Spleen (tissue), 11 donors: ENCODE measurements at regions not wholly inside any gene's neighbourhood (a gene's known extent, or its start where the extent isn't known, plus 50 kb on each side); places are given as distances from the start of the nearest gene placed in this dataset.
"Not testable (repeated sequence)": the region's sequence is repeated elsewhere in the genome, so short reads cannot be mapped to it uniquely, and the experiment has no call there.

Experiments used
- DNase-seq: peaks from one replicate; pipeline ENCODE4 v3.0.0-alpha.2; 2020
- H3K27ac ChIP-seq, 8 donors: fragments of 200-600 bp; sonication (generic) in 7 of 8; 1 replicate in 4 of 8; 2 replicates in 4 of 8; pipeline versions ENCODE4 v1.5.0 to v1.8.0; 2016 to 2021; ENCODE audit warnings: inconsistent platforms in 4 of 8, mild to moderate bottlenecking in 4 of 8, moderate library complexity in 1 of 8
- H3K27me3 ChIP-seq, 7 donors: fragments of 200-600 bp; sonication (generic) in 6 of 7; replicated peaks in 1 of 7; 1 replicate in 4 of 7; 2 replicates in 3 of 7; pipeline versions ENCODE4 v1.5.0 to v1.8.0; 2016 to 2021; ENCODE audit warnings: inconsistent platforms in 3 of 7, mild to moderate bottlenecking in 1 of 7
- H3K36me3 ChIP-seq, 6 donors: fragments of 200-600 bp; sonication (generic) in 5 of 6; 1 replicate in 4 of 6; 2 replicates in 2 of 6; pipeline versions ENCODE4 v1.5.0 to v1.8.0; 2016 to 2021; ENCODE audit warnings: inconsistent platforms in 2 of 6
- H3K4me1 ChIP-seq, 6 donors: fragments of 200-600 bp; sonication (generic) in 5 of 6; 1 replicate in 3 of 6; 2 replicates in 3 of 6; pipeline versions ENCODE4 v1.5.0 to v1.8.0; 2016 to 2021; ENCODE audit warnings: inconsistent platforms in 3 of 6
- H3K4me3 ChIP-seq, 8 donors: fragments of 200-600 bp; sonication (generic) in 7 of 8; 1 replicate in 4 of 8; 2 replicates in 4 of 8; pipeline versions ENCODE4 v1.5.0 to v1.8.0; 2016 to 2021; ENCODE audit warnings: inconsistent platforms in 4 of 8, mild to moderate bottlenecking in 4 of 8, moderate library complexity in 2 of 8
- H3K9me3 ChIP-seq, 8 donors: fragments of 200-600 bp; sonication (generic) in 7 of 8; 1 replicate in 4 of 8; 2 replicates in 4 of 8; pipeline versions ENCODE4 v1.5.0 to v1.8.0; 2016 to 2021; ENCODE audit warnings: inconsistent platforms in 4 of 8
- POLR2A ChIP-seq, 3 donors: fragments of 450-650 bp; IDR thresholded peaks; one replicate each; pipeline ENCODE4 v1.5.1; 2017; ENCODE audit warnings: antibody characterized with exemption in 3 of 3, mild to moderate bottlenecking in 1 of 3
- POLR2AphosphoS5 ChIP-seq, 3 donors: sonication (generic); formaldehyde crosslinking; IDR thresholded peaks; one replicate each; pipeline ENCODE4 v1.5.1; 2017; ENCODE audit warnings: antibody characterized with exemption in 3 of 3
- WGBS, 5 donors: extraction: QIAGEN DNeasy Blood & Tissue Kit in 3 of 5; methylation state at CpG; one replicate each; pipeline versions ENCODE4 v1.1.5 to v1.1.7; 2013 to 2018; 5-methylcytosine and 5-hydroxymethylcytosine counted together
- intact Hi-C: fragments of 100-400 bp; cut with DNase I; formaldehyde crosslinking; loops from one replicate; pipeline ENCODE4 v1.15.0; 2023; ENCODE audit warnings: low total_unique reads
- TF ChIP-seq, protein P1 (sequence below), 11 experiments: fragments of 200-600 bp in 7 of 11; fragments of 450-650 bp in 4 of 11; sonication (generic) in 4 of 11; IDR thresholded peaks in 8 of 11; conservative IDR thresholded peaks in 3 of 11; 1 replicate in 7 of 11; 2 replicates in 4 of 11; pipeline versions ENCODE4 v1.4.0 to v1.8.0; 2016 to 2021; ENCODE audit warnings: antibody characterized with exemption in 11 of 11, inconsistent platforms in 4 of 11, mild to moderate bottlenecking in 1 of 11
- donor health status: healthy with polysubstance abuse.
- donor health status: DM: no; HTN: no; CAD: no; lungs with moderate emphysema.
- donor health status: DM: no; HTN: no; CAD: no.
- donor health status: Bipolar disorder and iron deficiency.
- donor health status: healthy.
- donor health status: DM: no; HTN: no; CAD: no.
- donor health status: DM: yes; HTN: yes; CAD: no.

DNA sequence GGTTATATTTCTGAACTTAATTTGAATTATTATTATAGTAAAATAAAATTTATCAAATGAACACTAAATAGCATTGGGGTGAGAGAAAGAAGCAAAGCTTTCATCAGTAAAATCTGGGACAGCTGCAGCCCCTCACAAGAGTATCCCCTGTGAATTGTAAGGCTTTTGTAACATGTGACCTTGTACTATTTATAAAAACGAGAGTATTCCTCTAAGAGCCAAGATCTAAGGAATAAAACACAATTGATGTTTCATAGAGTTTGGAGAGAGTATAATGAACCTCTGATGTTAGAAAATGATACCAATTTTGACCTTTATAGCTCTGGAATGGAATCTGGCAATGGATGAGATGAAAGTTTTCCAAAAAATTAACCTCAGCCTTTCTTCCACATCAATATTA is 617.2 kb upstream of the ID4 start:
- Histone ChIP-seq H3K27me3 (no peaks in the 10 kb centered on the region), H3K4me3 (no peak overlapping the region), H3K4me1 (no peaks in the 10 kb centered on the region), H3K27ac (no peak overlapping the region), H3K9me3 (peaks cover 0 to 11% (median 0%) of the 10 kb centered on the region in 8 donors), H3K36me3 (no peaks in the 10 kb centered on the region)
- no peak for TF ChIP-seq POLR2AphosphoS5 (IDR thresholded peaks at IDR 0.05)
- TF ChIP-seq, protein P1, sequence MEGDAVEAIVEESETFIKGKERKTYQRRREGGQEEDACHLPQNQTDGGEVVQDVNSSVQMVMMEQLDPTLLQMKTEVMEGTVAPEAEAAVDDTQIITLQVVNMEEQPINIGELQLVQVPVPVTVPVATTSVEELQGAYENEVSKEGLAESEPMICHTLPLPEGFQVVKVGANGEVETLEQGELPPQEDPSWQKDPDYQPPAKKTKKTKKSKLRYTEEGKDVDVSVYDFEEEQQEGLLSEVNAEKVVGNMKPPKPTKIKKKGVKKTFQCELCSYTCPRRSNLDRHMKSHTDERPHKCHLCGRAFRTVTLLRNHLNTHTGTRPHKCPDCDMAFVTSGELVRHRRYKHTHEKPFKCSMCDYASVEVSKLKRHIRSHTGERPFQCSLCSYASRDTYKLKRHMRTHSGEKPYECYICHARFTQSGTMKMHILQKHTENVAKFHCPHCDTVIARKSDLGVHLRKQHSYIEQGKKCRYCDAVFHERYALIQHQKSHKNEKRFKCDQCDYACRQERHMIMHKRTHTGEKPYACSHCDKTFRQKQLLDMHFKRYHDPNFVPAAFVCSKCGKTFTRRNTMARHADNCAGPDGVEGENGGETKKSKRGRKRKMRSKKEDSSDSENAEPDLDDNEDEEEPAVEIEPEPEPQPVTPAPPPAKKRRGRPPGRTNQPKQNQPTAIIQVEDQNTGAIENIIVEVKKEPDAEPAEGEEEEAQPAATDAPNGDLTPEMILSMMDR (IDR thresholded peaks at IDR 0.05 in 8 of 11, conservative IDR thresholded peaks at IDR 0.05 in 3 of 11), result no peak
- no peak for TF ChIP-seq POLR2A (IDR thresholded peaks at IDR 0.05)
- intact Hi-C loops, result no loop called here
- 48 to 72% (median 60%) methylated on average over 1 of the region's 1 CpG for WGBS, 5 donors
- DNase-seq, result no peak

DNA sequence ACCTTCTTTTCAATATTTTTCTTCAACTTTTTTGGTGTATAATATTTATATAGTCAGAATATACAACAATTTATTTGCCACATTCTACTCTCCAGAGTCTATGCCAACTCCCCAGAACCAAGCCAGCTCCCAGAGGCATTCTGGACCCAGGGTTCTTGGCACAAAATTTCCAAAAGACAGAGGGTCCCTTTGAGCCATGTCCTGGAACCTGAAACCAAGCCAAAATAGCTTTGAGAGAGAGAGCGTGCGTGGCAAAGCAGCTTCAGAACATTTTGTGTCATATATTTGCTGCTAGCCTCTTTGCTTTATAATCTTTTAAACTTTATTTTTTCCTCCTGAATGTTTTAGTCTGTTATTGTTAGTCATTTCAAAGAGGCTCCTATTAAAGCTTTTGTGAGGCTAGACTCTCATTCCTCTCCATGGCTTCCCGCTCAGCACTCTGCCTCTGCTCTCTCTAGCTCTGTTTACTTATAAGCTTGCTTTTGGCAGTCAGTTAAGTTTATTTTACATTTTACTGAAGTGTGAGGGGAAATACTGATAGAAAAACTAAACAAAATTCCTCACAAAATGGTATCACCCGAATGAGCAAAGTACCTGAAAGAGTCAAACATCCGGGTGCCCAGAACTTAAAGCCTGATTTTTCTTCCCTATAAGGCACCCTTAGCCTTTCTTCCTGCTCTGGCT is 605.1 kb upstream of the ID4 start:
- 73 to 82% (median 75%) methylated on average over 5 of the region's 5 CpGs for WGBS, 5 donors
- TF ChIP-seq POLR2AphosphoS5 (IDR thresholded peaks at IDR 0.05) (no peak), POLR2A (IDR thresholded peaks at IDR 0.05) (no peak)
- TF ChIP-seq, protein P1 (IDR thresholded peaks at IDR 0.05 in 8 of 11, conservative IDR thresholded peaks at IDR 0.05 in 3 of 11), result no peak
- peaks cover 0 to 25% (median 5%) of the 10 kb centered on the region in 8 donors for H3K9me3 ChIP-seq
- intact Hi-C loops, result no loop called here
- no peaks in the 10 kb centered on the region for H3K4me1 ChIP-seq
- DNase-seq, result no peak
- no peak overlapping the region for H3K27ac ChIP-seq
- H3K27me3 ChIP-seq, result no peaks in the 10 kb centered on the region
- H3K36me3 ChIP-seq, result no peaks in the 10 kb centered on the region
- H3K4me3 ChIP-seq, result no peak overlapping the region

DNA sequence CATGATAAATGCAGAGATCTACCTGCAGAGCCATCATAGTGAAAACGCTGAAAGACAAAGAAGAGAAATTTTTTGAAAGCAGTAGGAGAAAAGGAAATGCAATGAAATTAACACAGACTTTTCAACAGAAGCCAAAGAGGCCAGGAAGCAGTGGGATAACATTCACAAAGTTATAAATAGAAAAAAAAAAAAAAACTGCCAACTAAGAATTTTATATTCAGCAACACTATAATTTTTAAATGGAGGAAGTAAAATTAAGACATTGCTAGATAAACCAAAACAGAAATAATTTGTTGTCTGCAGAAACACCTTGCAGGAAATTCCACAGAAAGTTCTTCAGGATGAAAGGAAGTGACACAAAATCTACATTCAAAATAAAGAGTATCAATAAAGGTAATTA is 591.5 kb upstream of the ID4 start:
- Histone ChIP-seq H3K4me3 (no peak overlapping the region), H3K27me3 (no peaks in the 10 kb centered on the region), H3K36me3 (no peaks in the 10 kb centered on the region), H3K9me3 (peaks cover 0 to 71% (median 52%) of the 10 kb centered on the region in 8 donors), H3K4me1 (no peaks in the 10 kb centered on the region), H3K27ac (no peak overlapping the region)
- WGBS, 5 donors, result 68 to 93% (median 74%) methylated on average over 1 of the region's 1 CpG
- no peak for DNase-seq
- intact Hi-C loops, result no loop called here
- TF ChIP-seq POLR2AphosphoS5 (IDR thresholded peaks at IDR 0.05), result no peak
- TF ChIP-seq POLR2A (IDR thresholded peaks at IDR 0.05), result no peak
- TF ChIP-seq, protein P1 (IDR thresholded peaks at IDR 0.05 in 8 of 11, conservative IDR thresholded peaks at IDR 0.05 in 3 of 11), result no peak

GRCh38 chr6:19247181-19247580 is 590.0 kb upstream of the ID4 start:
- H3K36me3 ChIP-seq, intact Hi-C loops, H3K27ac ChIP-seq, H3K27me3 ChIP-seq, H3K4me3 ChIP-seq, H3K4me1 ChIP-seq: not testable (repeated sequence)
- H3K9me3 ChIP-seq, result peaks cover 0 to 56% (median 46%) of the 10 kb centered on the region in 8 donors
- WGBS, 5 donors, result 84 to 94% (median 91%) methylated on average over 8 of the region's 8 CpGs
- peak; percentile 47 for DNase-seq

DNA sequence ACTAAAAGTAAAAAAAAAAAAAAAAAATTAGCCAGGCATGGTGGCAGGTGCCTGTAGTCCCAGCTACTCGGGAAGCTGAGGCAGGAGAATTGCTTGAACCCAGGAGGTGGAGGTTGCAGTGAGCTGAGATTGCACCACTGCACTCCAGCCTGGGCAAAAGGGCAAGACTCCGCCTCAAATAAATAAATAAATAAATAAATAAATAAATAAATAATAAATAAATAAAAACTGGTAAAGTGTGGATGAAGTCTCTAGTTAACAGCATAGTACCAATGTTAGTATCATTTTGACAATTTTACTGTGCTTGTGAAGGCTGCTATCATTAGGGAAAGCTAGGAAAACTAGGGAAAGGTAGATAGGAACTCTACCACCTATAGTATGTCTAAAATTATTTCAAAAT is 581.0 kb upstream of the ID4 start:
- H3K27me3 ChIP-seq, intact Hi-C loops, DNase-seq, H3K4me1 ChIP-seq, H3K36me3 ChIP-seq, H3K4me3 ChIP-seq, H3K27ac ChIP-seq: not testable (repeated sequence)
- WGBS, 5 donors, result 67 to 85% (median 73%) methylated on average over 2 of the region's 2 CpGs
- peaks cover 0 to 22% (median 12%) of the 10 kb centered on the region in 8 donors for H3K9me3 ChIP-seq
